ENCODE measurements at regions not wholly inside any gene's neighbourhood (a gene's known extent, or its start where the extent isn't known, plus 50 kb on each side); places are given as distances from the start of the nearest gene placed in this dataset.

GRCh38 chr17:65472666-65473309, 88.7 kb downstream of the AXIN2 start:
- Histone ChIP-seq H3K27me3 (ENCODE audit: control insufficient read depth, insufficient read depth, low read length) (no peaks in the 10 kb centered on the region), H3K27ac (ENCODE audit: low read depth in 2 of 2, low read length in 2 of 2) (no peak overlapping the region), H3K4me1 (ENCODE audit: control insufficient read depth in 2 of 3, insufficient read depth in 2 of 3, low read depth in 1 of 3, low read length in 3 of 3) (peaks cover 0 to 2% (median 0%) of the 10 kb centered on the region in 3 donors), H3K36me3 (ENCODE audit: control insufficient read depth in 2 of 3, insufficient read depth in 3 of 3, low read length in 3 of 3) (no peaks in the 10 kb centered on the region), H3K9ac (ENCODE audit: low read length in 3 of 3) (no peak overlapping the region), H3K4me3 (ENCODE audit: low read length in 3 of 3) (no peak overlapping the region), H3K9me3 (ENCODE audit: control insufficient read depth in 2 of 3, insufficient read depth in 1 of 3, low read length in 3 of 3) (no peaks in the 10 kb centered on the region)
- FAIRE-seq (no peak), DNase-seq (peak in 1 of 5 donors; percentile 78)
- intact Hi-C loops (cut with DNase I) = no loop called here
- TF ChIP-seq CTCF (IDR thresholded peaks at IDR 0.05; ENCODE audit: borderline replicate concordance, extremely low read depth, insufficient read depth) = no peak

- Histone ChIP-seq H3K9me3 (ENCODE audit: control insufficient read depth in 2 of 3, insufficient read depth in 1 of 3, low read length in 3 of 3) (no peaks in the 10 kb centered on the region), H3K4me3 (ENCODE audit: low read length in 3 of 3) (no peak overlapping the region), H3K36me3 (ENCODE audit: control insufficient read depth in 2 of 3, insufficient read depth in 3 of 3, low read length in 3 of 3) (no peaks in the 10 kb centered on the region), H3K27me3 (ENCODE audit: control insufficient read depth, insufficient read depth, low read length) (no peaks in the 10 kb centered on the region), H3K4me1 (ENCODE audit: control insufficient read depth in 2 of 3, insufficient read depth in 2 of 3, low read depth in 1 of 3, low read length in 3 of 3) (peaks cover 0 to 2% (median 0%) of the 10 kb centered on the region in 3 donors), H3K9ac (ENCODE audit: low read length in 3 of 3) (no peak overlapping the region), H3K27ac (ENCODE audit: low read depth in 2 of 2, low read length in 2 of 2) (no peak overlapping the region)
- DNase-seq = no peak
- TF ChIP-seq CTCF (IDR thresholded peaks at IDR 0.05; ENCODE audit: borderline replicate concordance, extremely low read depth, insufficient read depth) = no peak
- intact Hi-C loops (cut with DNase I) = no loop called here
- no peak for FAIRE-seq
Measured at GRCh38 chr17:65470783-65471182, 90.7 kb downstream of the AXIN2 start.

GRCh38 chr17:65468321-65468720, 93.1 kb downstream of the AXIN2 start:
- H3K4me3 ChIP-seq (ENCODE audit: low read length in 3 of 3) = no peak overlapping the region
- H3K9ac ChIP-seq (ENCODE audit: low read length in 3 of 3) = no peak overlapping the region
- H3K4me1 ChIP-seq (ENCODE audit: control insufficient read depth in 2 of 3, insufficient read depth in 2 of 3, low read depth in 1 of 3, low read length in 3 of 3) = peaks cover 0 to 1% (median 0%) of the 10 kb centered on the region in 3 donors
- intact Hi-C loops (cut with DNase I) = no loop called here
- TF ChIP-seq CTCF (IDR thresholded peaks at IDR 0.05; ENCODE audit: borderline replicate concordance, extremely low read depth, insufficient read depth) = no peak
- H3K9me3 ChIP-seq (ENCODE audit: control insufficient read depth in 2 of 3, insufficient read depth in 1 of 3, low read length in 3 of 3) = no peaks in the 10 kb centered on the region
- H3K27me3 ChIP-seq (ENCODE audit: control insufficient read depth, insufficient read depth, low read length) = no peaks in the 10 kb centered on the region
- no peaks in the 10 kb centered on the region for H3K36me3 ChIP-seq (ENCODE audit: control insufficient read depth in 2 of 3, insufficient read depth in 3 of 3, low read length in 3 of 3)
- DNase-seq (no peak), FAIRE-seq (no peak)
- H3K27ac ChIP-seq (ENCODE audit: low read depth in 2 of 2, low read length in 2 of 2) = no peak overlapping the region

- H3K4me1 ChIP-seq (ENCODE audit: control insufficient read depth in 2 of 3, insufficient read depth in 2 of 3, low read depth in 1 of 3, low read length in 3 of 3) = no peaks in the 10 kb centered on the region
- no peak for DNase-seq
- no peak overlapping the region for H3K9ac ChIP-seq (ENCODE audit: low read length in 3 of 3)
- no peak overlapping the region for H3K4me3 ChIP-seq (ENCODE audit: low read length in 3 of 3)
- intact Hi-C loops (cut with DNase I) = no loop called here
- TF ChIP-seq CTCF (IDR thresholded peaks at IDR 0.05; ENCODE audit: borderline replicate concordance, extremely low read depth, insufficient read depth) = no peak
- H3K27ac ChIP-seq (ENCODE audit: low read depth in 2 of 2, low read length in 2 of 2) = no peak overlapping the region
- H3K36me3 ChIP-seq (ENCODE audit: control insufficient read depth in 2 of 3, insufficient read depth in 3 of 3, low read length in 3 of 3) = no peaks in the 10 kb centered on the region
- H3K27me3 ChIP-seq (ENCODE audit: control insufficient read depth, insufficient read depth, low read length) = no peaks in the 10 kb centered on the region
- FAIRE-seq = no peak
- no peaks in the 10 kb centered on the region for H3K9me3 ChIP-seq (ENCODE audit: control insufficient read depth in 2 of 3, insufficient read depth in 1 of 3, low read length in 3 of 3)
Measured at GRCh38 chr17:65467156-65467555, 94.3 kb downstream of the AXIN2 start.
